GM18870 (cell line): ENCODE measurements at regions not wholly inside any gene's neighbourhood (a gene's known extent, or its start where the extent isn't known, plus 50 kb on each side); places are given as distances from the start of the nearest gene placed in this dataset.
"Not testable (repeated sequence)": the region's sequence is repeated elsewhere in the genome, so short reads cannot be mapped to it uniquely, and the experiment has no call there.

Experiments used
- ATAC-seq: cut with Tn5 transposase; IDR thresholded peaks from one replicate; pipeline ENCODE4 v1.9.1; 2021; ENCODE audit warnings: moderate library complexity; ENCODE audit not compliant: unreplicated experiment

- no peak for ATAC-seq
These were observed 893.2 kb downstream of the DTWD2 start for GRCh38 chr5:118095115-118095514.

GRCh38 chr5:118088448-118088847 is 899.9 kb downstream of the DTWD2 start:
- no peak for ATAC-seq

- no peak for ATAC-seq
These were observed 911.9 kb downstream of the DTWD2 start for GRCh38 chr5:118076490-118076889.

GRCh38 chr5:118070041-118070440 is 918.3 kb downstream of the DTWD2 start:
- ATAC-seq, result no peak

- no peak for ATAC-seq
These were observed 918.9 kb downstream of the DTWD2 start for GRCh38 chr5:118069452-118069851.

- no peak for ATAC-seq
These were observed 919.5 kb downstream of the DTWD2 start for GRCh38 chr5:118068886-118069285.

- not testable (repeated sequence) for ATAC-seq
These were observed 924.5 kb downstream of the DTWD2 start for GRCh38 chr5:118063836-118064235.

- no peak for ATAC-seq
These were observed 927.5 kb downstream of the DTWD2 start for GRCh38 chr5:118060833-118061232.

- no peak for ATAC-seq
These were observed 935.8 kb downstream of the DTWD2 start for GRCh38 chr5:118052503-118052902.

GRCh38 chr5:118044169-118044568 is 944.2 kb downstream of the DTWD2 start:
- ATAC-seq, result no peak

GRCh38 chr5:118043531-118043930 is 944.8 kb downstream of the DTWD2 start:
- no peak for ATAC-seq

GRCh38 chr5:118042076-118042475 is 946.3 kb downstream of the DTWD2 start:
- ATAC-seq, result no peak

- ATAC-seq, result no peak
These were observed 947.9 kb downstream of the DTWD2 start for GRCh38 chr5:118040496-118040895.

- no peak for ATAC-seq
These were observed 954.5 kb downstream of the DTWD2 start for GRCh38 chr5:118033686-118034338.

GRCh38 chr5:118029807-118030206 is 958.5 kb downstream of the DTWD2 start:
- no peak for ATAC-seq

- ATAC-seq, result no peak
These were observed 966.3 kb downstream of the DTWD2 start for GRCh38 chr5:118022062-118022461.

- ATAC-seq, result no peak
These were observed 970.8 kb downstream of the DTWD2 start for GRCh38 chr5:118017536-118017935.

GRCh38 chr5:118016396-118016795 is 972.0 kb downstream of the DTWD2 start:
- ATAC-seq, result no peak

GRCh38 chr5:118015511-118015910 is 972.8 kb downstream of the DTWD2 start:
- no peak for ATAC-seq

GRCh38 chr5:118009741-118010297 is 978.5 kb downstream of the DTWD2 start:
- no peak for ATAC-seq

- no peak for ATAC-seq
These were observed 979.6 kb downstream of the DTWD2 start for GRCh38 chr5:118008779-118009178.

- no peak for ATAC-seq
These were observed 981.1 kb downstream of the DTWD2 start for GRCh38 chr5:118007262-118007661.

- no peak for ATAC-seq
These were observed 982.1 kb downstream of the DTWD2 start for GRCh38 chr5:118006219-118006618.
